ENCODE measurements at regions not wholly inside any gene's neighbourhood (a gene's known extent, or its start where the extent isn't known, plus 50 kb on each side); places are given as distances from the start of the nearest gene placed in this dataset.

GRCh38 chr2:167501618-167502017 lies 613.3 kb downstream of the XIRP2 start:
- H3K4me3 ChIP-seq (ENCODE audit: low read depth, low read length), result no peak overlapping the region
- DNase-seq (ENCODE audit: low read depth), result no peak
- no peak for TF ChIP-seq CTCF (IDR thresholded peaks at IDR 0.05; ENCODE audit: control insufficient read depth, extremely low read depth, insufficient read depth)

GRCh38 chr2:167493862-167494261 lies 605.6 kb downstream of the XIRP2 start:
- DNase-seq (ENCODE audit: low read depth), result no peak
- TF ChIP-seq CTCF (IDR thresholded peaks at IDR 0.05; ENCODE audit: control insufficient read depth, extremely low read depth, insufficient read depth), result no peak
- no peak overlapping the region for H3K4me3 ChIP-seq (ENCODE audit: low read depth, low read length)

- H3K4me3 ChIP-seq (ENCODE audit: low read depth, low read length), result no peak overlapping the region
- DNase-seq (ENCODE audit: low read depth), result no peak
- TF ChIP-seq CTCF (IDR thresholded peaks at IDR 0.05; ENCODE audit: control insufficient read depth, extremely low read depth, insufficient read depth), result no peak
These were observed 604.2 kb downstream of the XIRP2 start for GRCh38 chr2:167492486-167492885.

GRCh38 chr2:167491788-167492187 lies 603.5 kb downstream of the XIRP2 start:
- no peak for DNase-seq (ENCODE audit: low read depth)
- no peak for TF ChIP-seq CTCF (IDR thresholded peaks at IDR 0.05; ENCODE audit: control insufficient read depth, extremely low read depth, insufficient read depth)
- H3K4me3 ChIP-seq (ENCODE audit: low read depth, low read length), result no peak overlapping the region

- no peak for TF ChIP-seq CTCF (IDR thresholded peaks at IDR 0.05; ENCODE audit: control insufficient read depth, extremely low read depth, insufficient read depth)
- no peak overlapping the region for H3K4me3 ChIP-seq (ENCODE audit: low read depth, low read length)
- DNase-seq (ENCODE audit: low read depth), result no peak
These were observed 602.2 kb downstream of the XIRP2 start for GRCh38 chr2:167490455-167490854.

- no peak overlapping the region for H3K4me3 ChIP-seq (ENCODE audit: low read depth, low read length)
- DNase-seq (ENCODE audit: low read depth), result no peak
- no peak for TF ChIP-seq CTCF (IDR thresholded peaks at IDR 0.05; ENCODE audit: control insufficient read depth, extremely low read depth, insufficient read depth)
These were observed 601.0 kb downstream of the XIRP2 start for GRCh38 chr2:167489325-167489724.

GRCh38 chr2:167487728-167488127 lies 599.4 kb downstream of the XIRP2 start:
- no peak for TF ChIP-seq CTCF (IDR thresholded peaks at IDR 0.05; ENCODE audit: control insufficient read depth, extremely low read depth, insufficient read depth)
- DNase-seq (ENCODE audit: low read depth), result no peak
- H3K4me3 ChIP-seq (ENCODE audit: low read depth, low read length), result no peak overlapping the region

All from LNCaP clone FGC (cell line).